ENCODE measurements at regions not wholly inside any gene's neighbourhood (a gene's known extent, or its start where the extent isn't known, plus 50 kb on each side); places are given as distances from the start of the nearest gene placed in this dataset.
"Not testable (repeated sequence)": the region's sequence is repeated elsewhere in the genome, so short reads cannot be mapped to it uniquely, and the experiment has no call there.

- Histone ChIP-seq H3K4me3 (ENCODE audit: low read depth, low read length) (no peak overlapping the region), H3K27ac (ENCODE audit: low read depth, low read length) (no peak overlapping the region), H3K9me3 (ENCODE audit: control insufficient read depth, insufficient read depth, low read length) (no peaks in the 10 kb centered on the region), H3K27me3 (ENCODE audit: control insufficient read depth, insufficient read depth, low read length) (no peaks in the 10 kb centered on the region)
- TF ChIP-seq CTCF (IDR thresholded peaks at IDR 0.05; ENCODE audit: low read depth, low read length): no peak
- CTCF ChIA-PET: no interaction called here
- POLR2A ChIA-PET: no interaction called here
- no peak for DNase-seq (ENCODE audit: low read depth, low spot score)
Measured at GRCh38 chr3:557972-558371, 361.4 kb downstream of the CHL1 start.

- ChIA-PET CTCF (no interaction called here), POLR2A (no interaction called here)
Measured at GRCh38 chr3:567488-568185, 371.1 kb downstream of the CHL1 start.

GRCh38 chr3:579529-579928, 383.0 kb downstream of the CHL1 start:
- H3K4me3 ChIP-seq (ENCODE audit: low read depth, low read length); CTCF ChIA-PET; H3K9me3 ChIP-seq (ENCODE audit: control insufficient read depth, insufficient read depth, low read length); H3K27ac ChIP-seq (ENCODE audit: low read depth, low read length); DNase-seq (ENCODE audit: low read depth, low spot score); POLR2A ChIA-PET; H3K27me3 ChIP-seq (ENCODE audit: control insufficient read depth, insufficient read depth, low read length): not testable (repeated sequence)

More at GRCh38 chr3:567488-568185, 371.1 kb downstream of the CHL1 start:
- Histone ChIP-seq H3K9me3 (ENCODE audit: control insufficient read depth, insufficient read depth, low read length) (no peaks in the 10 kb centered on the region), H3K27me3 (ENCODE audit: control insufficient read depth, insufficient read depth, low read length) (no peaks in the 10 kb centered on the region), H3K4me3 (ENCODE audit: low read depth, low read length) (no peak overlapping the region), H3K27ac (ENCODE audit: low read depth, low read length) (no peak overlapping the region)
- DNase-seq (ENCODE audit: low read depth, low spot score): no peak
- no peak for TF ChIP-seq CTCF (IDR thresholded peaks at IDR 0.05; ENCODE audit: low read depth, low read length)

- H3K9me3 ChIP-seq (ENCODE audit: control insufficient read depth, insufficient read depth, low read length); POLR2A ChIA-PET; CTCF ChIA-PET; H3K4me3 ChIP-seq (ENCODE audit: low read depth, low read length); DNase-seq (ENCODE audit: low read depth, low spot score); H3K27ac ChIP-seq (ENCODE audit: low read depth, low read length); H3K27me3 ChIP-seq (ENCODE audit: control insufficient read depth, insufficient read depth, low read length): not testable (repeated sequence)
Measured at GRCh38 chr3:589066-589465, 392.5 kb downstream of the CHL1 start.

GRCh38 chr3:597304-597703, 400.7 kb downstream of the CHL1 start:
- H3K27ac ChIP-seq (ENCODE audit: low read depth, low read length); H3K27me3 ChIP-seq (ENCODE audit: control insufficient read depth, insufficient read depth, low read length); H3K4me3 ChIP-seq (ENCODE audit: low read depth, low read length); H3K9me3 ChIP-seq (ENCODE audit: control insufficient read depth, insufficient read depth, low read length); CTCF ChIA-PET; POLR2A ChIA-PET; DNase-seq (ENCODE audit: low read depth, low spot score): not testable (repeated sequence)

- H3K27me3 ChIP-seq (ENCODE audit: control insufficient read depth, insufficient read depth, low read length); H3K9me3 ChIP-seq (ENCODE audit: control insufficient read depth, insufficient read depth, low read length); CTCF ChIA-PET; DNase-seq (ENCODE audit: low read depth, low spot score); H3K4me3 ChIP-seq (ENCODE audit: low read depth, low read length); H3K27ac ChIP-seq (ENCODE audit: low read depth, low read length); POLR2A ChIA-PET: not testable (repeated sequence)
Measured at GRCh38 chr3:597746-598145, 401.2 kb downstream of the CHL1 start.

GRCh38 chr3:607480-607879, 410.9 kb downstream of the CHL1 start:
- CTCF ChIA-PET; H3K4me3 ChIP-seq (ENCODE audit: low read depth, low read length); POLR2A ChIA-PET: not testable (repeated sequence)

More at GRCh38 chr3:607480-607879, 410.9 kb downstream of the CHL1 start:
- not testable (repeated sequence) for H3K9me3 ChIP-seq (ENCODE audit: control insufficient read depth, insufficient read depth, low read length); H3K27me3 ChIP-seq (ENCODE audit: control insufficient read depth, insufficient read depth, low read length); DNase-seq (ENCODE audit: low read depth, low spot score); H3K27ac ChIP-seq (ENCODE audit: low read depth, low read length)
